Immature natural killer cell (primary cell): ENCODE measurements at regions not wholly inside any gene's neighbourhood (a gene's known extent, or its start where the extent isn't known, plus 50 kb on each side); places are given as distances from the start of the nearest gene placed in this dataset.

Source experiments
- DNase-seq, 3 donors: peaks; one replicate each; pipeline ENCODE4 v3.0.0; 2022; ENCODE audit warnings: mixed read lengths in 1 of 3
- H3K27ac Mint-ChIP-seq, 6 donors: one replicate each; pipeline ENCODE4 v1.8.0; 2020; ENCODE audit warnings: mixed read lengths in 6 of 6, mild to moderate bottlenecking in 5 of 6, inconsistent platforms in 4 of 6, moderate library complexity in 3 of 6
- H3K27me3 Mint-ChIP-seq, 3 donors: one replicate each; pipeline ENCODE4 v1.8.0; 2020 to 2021; ENCODE audit warnings: low read depth in 3 of 3, mild to moderate bottlenecking in 3 of 3, mixed read lengths in 3 of 3, moderate library complexity in 3 of 3, inconsistent platforms in 1 of 3
- H3K36me3 Mint-ChIP-seq, 3 donors: one replicate each; pipeline ENCODE4 v1.8.0; 2020; ENCODE audit warnings: mixed read lengths in 3 of 3, inconsistent platforms in 2 of 3, mild to moderate bottlenecking in 2 of 3
- H3K4me1 Mint-ChIP-seq, 2 donors: one replicate each; pipeline ENCODE4 v1.8.0; 2020; ENCODE audit warnings: inconsistent platforms in 2 of 2, mild to moderate bottlenecking in 2 of 2, mixed read lengths in 2 of 2, moderate library complexity in 1 of 2
- H3K4me3 Mint-ChIP-seq, 5 donors: one replicate each; pipeline ENCODE4 v1.8.0; 2020; ENCODE audit warnings: mild to moderate bottlenecking in 5 of 5, mixed read lengths in 5 of 5, inconsistent platforms in 3 of 5, moderate library complexity in 3 of 5
- H3K9me3 Mint-ChIP-seq, 6 donors: one replicate each; pipeline ENCODE4 v1.8.0; 2020; ENCODE audit warnings: mild to moderate bottlenecking in 6 of 6, mixed read lengths in 6 of 6, inconsistent platforms in 4 of 6, moderate library complexity in 3 of 6

- no peak for DNase-seq
- Mint-ChIP-seq H3K4me3 (no peak overlapping the region), H3K9me3 (no peaks in the 10 kb centered on the region), H3K27ac (no peak overlapping the region), H3K27me3 (peaks cover 0 to under 1% (median 0%) of the 10 kb centered on the region in 3 donors), H3K36me3 (no peaks in the 10 kb centered on the region), H3K4me1 (peaks cover 1 to 2% of the 10 kb centered on the region in 2 donors)
Observed at GRCh38 chr4:122053186-122053585, 98.9 kb upstream of the BLTP1 start.

- no peak for DNase-seq
- no peak overlapping the region for H3K27ac Mint-ChIP-seq
- H3K9me3 Mint-ChIP-seq = no peaks in the 10 kb centered on the region
- no peaks in the 10 kb centered on the region for H3K27me3 Mint-ChIP-seq
- no peaks in the 10 kb centered on the region for H3K36me3 Mint-ChIP-seq
- H3K4me3 Mint-ChIP-seq = no peak overlapping the region
- peaks cover 6 to 7% of the 10 kb centered on the region in 2 donors for H3K4me1 Mint-ChIP-seq
Observed at GRCh38 chr4:122052677-122053076, 99.5 kb upstream of the BLTP1 start.

- DNase-seq = no peak
- H3K27me3 Mint-ChIP-seq = no peaks in the 10 kb centered on the region
- no peaks in the 10 kb centered on the region for H3K9me3 Mint-ChIP-seq
- no peak overlapping the region for H3K4me3 Mint-ChIP-seq
- H3K36me3 Mint-ChIP-seq = no peaks in the 10 kb centered on the region
- H3K4me1 Mint-ChIP-seq = peaks cover 11 to 13% of the 10 kb centered on the region in 2 donors
- no peak overlapping the region for H3K27ac Mint-ChIP-seq
Observed at GRCh38 chr4:122050841-122051240, 99.0 kb upstream of the TRPC3 start.

GRCh38 chr4:122047456-122048425 is 95.9 kb upstream of the TRPC3 start:
- Mint-ChIP-seq H3K9me3 (no peaks in the 10 kb centered on the region), H3K27ac (peak overlapping the region in 1 of 6 donors; percentile 30), H3K4me1 (peaks cover 11 to 13% of the 10 kb centered on the region in 2 donors)

GRCh38 chr4:122046255-122046654 is 94.4 kb upstream of the TRPC3 start:
- no peak overlapping the region for H3K27ac Mint-ChIP-seq
- no peaks in the 10 kb centered on the region for H3K36me3 Mint-ChIP-seq
- H3K4me1 Mint-ChIP-seq = peaks cover 11 to 13% of the 10 kb centered on the region in 2 donors
- H3K4me3 Mint-ChIP-seq = no peak overlapping the region
- peaks cover 0 to 6% (median 0%) of the 10 kb centered on the region in 3 donors for H3K27me3 Mint-ChIP-seq
- H3K9me3 Mint-ChIP-seq = no peaks in the 10 kb centered on the region
- no peak for DNase-seq

More at GRCh38 chr4:122047456-122048425, 95.9 kb upstream of the TRPC3 start:
- H3K36me3 Mint-ChIP-seq = no peaks in the 10 kb centered on the region
- H3K4me3 Mint-ChIP-seq = no peak overlapping the region
- DNase-seq = peak in 2 of 3 donors; percentile 6 to 9
- H3K27me3 Mint-ChIP-seq = no peaks in the 10 kb centered on the region

DNA sequence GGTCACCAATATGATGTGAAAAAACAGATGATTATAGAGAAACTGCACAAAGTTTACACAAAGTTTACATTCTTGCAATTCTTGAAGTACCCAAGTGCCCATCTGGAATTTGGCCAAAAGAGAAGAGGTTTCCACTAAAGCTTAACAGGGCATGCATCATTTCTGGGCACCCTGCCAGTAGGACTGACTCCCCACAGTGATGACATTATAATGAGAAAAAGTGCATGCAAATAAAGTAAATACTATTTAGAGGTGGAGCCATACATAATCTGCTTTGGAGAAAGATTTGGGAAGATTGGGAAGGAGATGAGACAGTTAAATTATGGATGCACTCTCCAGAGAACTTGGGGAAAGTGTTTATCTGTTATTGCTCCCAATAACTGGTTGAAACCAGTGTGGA is 93.7 kb upstream of the TRPC3 start:
- no peaks in the 10 kb centered on the region for H3K36me3 Mint-ChIP-seq
- H3K9me3 Mint-ChIP-seq = peaks cover 0 to under 1% (median 0%) of the 10 kb centered on the region in 6 donors
- peaks cover 0 to 7% (median under 1%) of the 10 kb centered on the region in 3 donors for H3K27me3 Mint-ChIP-seq
- DNase-seq = no peak
- no peak overlapping the region for H3K27ac Mint-ChIP-seq
- peaks cover 11 to 13% of the 10 kb centered on the region in 2 donors for H3K4me1 Mint-ChIP-seq
- no peak overlapping the region for H3K4me3 Mint-ChIP-seq

DNA sequence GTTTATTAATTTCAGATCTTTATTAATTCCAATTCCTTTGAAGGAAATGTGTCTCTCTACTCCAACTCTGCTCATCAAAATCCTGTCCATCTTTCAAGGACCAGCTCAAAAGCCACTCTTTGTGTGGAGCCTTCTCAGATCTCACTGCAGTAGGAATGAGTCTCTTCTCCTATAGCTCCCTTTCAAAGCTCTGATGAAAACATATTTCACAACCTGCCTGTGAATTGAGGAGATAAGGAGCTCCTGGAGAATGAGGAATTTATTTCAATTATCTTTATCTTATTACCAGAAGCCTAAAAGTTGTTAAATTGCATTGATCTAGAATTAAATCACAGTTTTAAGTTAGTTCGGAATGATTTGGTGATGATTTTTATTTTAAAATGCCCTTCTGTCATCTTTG is 92.6 kb upstream of the TRPC3 start:
- Mint-ChIP-seq H3K4me1 (peaks cover 11 to 13% of the 10 kb centered on the region in 2 donors), H3K9me3 (peaks cover 0 to 2% (median 0%) of the 10 kb centered on the region in 6 donors), H3K27ac (no peak overlapping the region)

GRCh38 chr4:122041312-122041711 is 89.5 kb upstream of the TRPC3 start:
- no peaks in the 10 kb centered on the region for H3K4me1 Mint-ChIP-seq
- DNase-seq = no peak
- H3K9me3 Mint-ChIP-seq = peaks cover 0 to 2% (median 0%) of the 10 kb centered on the region in 6 donors
- H3K27me3 Mint-ChIP-seq = peaks cover 3 to 10% (median 3%) of the 10 kb centered on the region in 3 donors
- no peak overlapping the region for H3K4me3 Mint-ChIP-seq
- H3K27ac Mint-ChIP-seq = no peak overlapping the region
- no peaks in the 10 kb centered on the region for H3K36me3 Mint-ChIP-seq

More for the DNA sequence above, 92.6 kb upstream of the TRPC3 start:
- H3K36me3 Mint-ChIP-seq = no peaks in the 10 kb centered on the region
- peaks cover 0 to 7% (median 1%) of the 10 kb centered on the region in 3 donors for H3K27me3 Mint-ChIP-seq
- DNase-seq = no peak
- no peak overlapping the region for H3K4me3 Mint-ChIP-seq

DNA sequence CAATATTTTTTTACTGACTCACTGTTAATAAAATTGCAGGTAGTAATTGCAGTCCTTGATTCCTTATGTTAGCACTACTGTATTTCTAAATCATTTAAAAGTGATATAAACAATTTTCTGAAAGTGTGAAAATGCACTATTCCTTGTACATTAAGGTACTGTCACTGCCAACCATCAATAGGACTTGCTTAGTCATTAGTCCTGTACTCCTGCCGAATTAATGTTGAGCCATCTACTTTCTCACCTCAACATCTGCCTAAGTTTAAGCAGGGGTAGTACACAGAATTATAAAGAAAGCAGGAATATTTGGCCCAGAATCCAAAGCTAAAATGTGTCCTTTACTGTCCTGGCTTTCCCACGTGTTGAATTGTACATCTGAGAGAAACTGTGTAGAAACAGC is 87.0 kb upstream of the TRPC3 start:
- Mint-ChIP-seq H3K36me3 (no peaks in the 10 kb centered on the region), H3K4me1 (no peaks in the 10 kb centered on the region), H3K9me3 (peaks cover 0 to 6% (median 0%) of the 10 kb centered on the region in 6 donors), H3K4me3 (no peak overlapping the region), H3K27ac (no peak overlapping the region), H3K27me3 (peaks cover 3 to 15% (median 3%) of the 10 kb centered on the region in 3 donors)
- no peak for DNase-seq

- Mint-ChIP-seq H3K27me3 (peaks cover 8 to 9% (median 9%) of the 10 kb centered on the region in 3 donors), H3K9me3 (peaks cover 10 to 22% (median 15%) of the 10 kb centered on the region in 6 donors), H3K36me3 (peaks cover 0 to 5% (median 0%) of the 10 kb centered on the region in 3 donors), H3K4me3 (no peak overlapping the region), H3K27ac (no peak overlapping the region), H3K4me1 (no peaks in the 10 kb centered on the region)
- no peak for DNase-seq
Observed at GRCh38 chr4:122034619-122035018, 82.8 kb upstream of the TRPC3 start.

DNA sequence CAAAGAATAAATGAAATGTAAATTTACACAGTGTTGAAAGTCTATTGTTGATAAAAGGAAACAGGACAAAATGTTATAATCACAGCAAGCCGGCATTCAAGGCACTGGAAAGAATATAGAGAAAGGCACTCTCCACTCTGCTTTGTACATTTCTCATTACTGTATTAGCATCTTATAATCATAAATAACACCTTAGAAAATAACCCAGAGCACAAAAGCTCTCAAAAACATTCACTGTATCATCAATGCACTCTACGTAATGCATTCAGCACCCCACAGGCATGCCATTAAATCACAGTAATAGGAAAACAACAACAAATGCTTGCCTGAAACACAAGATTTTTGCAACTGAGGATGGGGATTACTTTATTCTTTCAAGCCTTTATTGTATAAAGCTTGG is 75.3 kb upstream of the TRPC3 start:
- Mint-ChIP-seq H3K9me3 (peaks cover 9 to 19% (median 11%) of the 10 kb centered on the region in 6 donors), H3K27me3 (peaks cover 2 to 4% (median 3%) of the 10 kb centered on the region in 3 donors), H3K27ac (no peak overlapping the region), H3K4me3 (no peak overlapping the region), H3K4me1 (no peaks in the 10 kb centered on the region), H3K36me3 (peaks cover 0 to 5% (median 0%) of the 10 kb centered on the region in 3 donors)
- no peak for DNase-seq

DNA sequence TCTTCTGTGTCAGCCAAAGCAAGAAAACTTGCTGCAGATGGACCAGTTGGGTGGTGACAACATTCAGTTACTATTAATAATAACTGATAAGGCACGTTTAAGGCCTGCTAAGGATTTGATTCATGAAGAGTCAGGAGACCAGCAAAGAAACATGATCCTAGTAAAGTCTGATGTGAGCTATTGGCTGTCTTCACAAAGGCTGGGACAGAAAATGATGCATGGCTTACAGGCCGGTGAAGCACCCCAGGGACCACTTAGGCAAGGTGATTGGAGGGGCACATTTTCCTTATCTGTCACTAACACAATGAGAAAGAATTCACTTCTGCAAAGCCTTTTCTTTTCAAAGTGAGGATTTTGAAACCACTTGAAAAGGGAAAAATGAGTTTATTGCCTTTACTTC is 65.4 kb upstream of the TRPC3 start:
- Mint-ChIP-seq H3K4me3 (no peak overlapping the region), H3K27ac (no peak overlapping the region), H3K27me3 (peaks cover 0 to 4% (median 2%) of the 10 kb centered on the region in 3 donors), H3K9me3 (peaks cover 0 to 3% (median 0%) of the 10 kb centered on the region in 6 donors), H3K4me1 (no peaks in the 10 kb centered on the region), H3K36me3 (no peaks in the 10 kb centered on the region)
- no peak for DNase-seq

GRCh38 chr4:122015203-122015602 is 63.3 kb upstream of the TRPC3 start:
- peaks cover 0 to 3% (median 0%) of the 10 kb centered on the region in 6 donors for H3K9me3 Mint-ChIP-seq
- peaks cover 0 to 5% (median 2%) of the 10 kb centered on the region in 3 donors for H3K27me3 Mint-ChIP-seq
- H3K4me3 Mint-ChIP-seq = no peak overlapping the region
- H3K36me3 Mint-ChIP-seq = no peaks in the 10 kb centered on the region
- no peak overlapping the region for H3K27ac Mint-ChIP-seq
- no peak for DNase-seq
- H3K4me1 Mint-ChIP-seq = no peaks in the 10 kb centered on the region

DNA sequence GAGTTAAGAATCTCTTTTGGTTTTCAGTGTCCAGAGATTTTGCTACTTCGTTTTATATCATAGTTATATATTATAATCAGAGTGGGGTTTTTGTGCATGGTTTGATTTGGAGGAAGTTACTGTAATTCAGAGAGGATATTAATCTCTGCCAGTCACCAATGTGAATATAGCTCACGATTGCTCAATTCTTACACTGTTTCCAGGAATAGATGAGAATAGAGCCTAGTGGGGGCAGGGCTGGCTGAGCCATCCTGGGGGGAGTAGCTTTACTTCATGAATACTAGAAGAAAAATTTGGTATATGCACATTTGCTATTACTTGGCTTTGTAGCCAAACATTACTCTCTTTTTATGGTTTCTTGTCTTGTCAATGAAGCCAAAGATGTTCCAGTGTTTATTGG is 60.9 kb upstream of the TRPC3 start:
- DNase-seq = no peak
- H3K27me3 Mint-ChIP-seq = peaks cover 0 to 8% (median 2%) of the 10 kb centered on the region in 3 donors
- no peaks in the 10 kb centered on the region for H3K36me3 Mint-ChIP-seq
- H3K27ac Mint-ChIP-seq = no peak overlapping the region
- no peak overlapping the region for H3K4me3 Mint-ChIP-seq
- peaks cover 0 to 1% (median 0%) of the 10 kb centered on the region in 6 donors for H3K9me3 Mint-ChIP-seq
- no peaks in the 10 kb centered on the region for H3K4me1 Mint-ChIP-seq
